ENCODE measurements at regions not wholly inside any gene's neighbourhood (a gene's known extent, or its start where the extent isn't known, plus 50 kb on each side); places are given as distances from the start of the nearest gene placed in this dataset.

DNA sequence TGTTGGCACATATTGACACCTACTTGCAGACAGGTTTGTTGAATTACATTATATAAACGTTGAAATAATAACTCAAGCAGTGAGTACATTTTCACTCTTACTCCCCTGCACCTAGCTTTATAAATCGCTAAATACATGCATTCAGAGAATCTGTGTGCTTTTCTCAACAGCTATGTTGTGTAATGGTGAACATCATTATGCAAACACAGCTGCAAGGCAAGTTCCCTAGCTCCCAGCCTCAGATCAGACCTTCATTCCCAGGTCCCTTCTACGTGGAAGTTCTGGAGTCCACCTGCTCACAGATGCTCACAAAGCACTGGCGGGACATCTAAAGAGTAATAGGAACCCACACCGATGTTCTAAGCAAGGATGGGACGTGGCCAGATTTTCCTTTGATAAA is 86.8 kb upstream of the PEG3 start:
- no peaks in the 10 kb centered on the region for H3K36me3 ChIP-seq (ENCODE audit: control insufficient read depth in 1 of 2, insufficient read depth in 2 of 2, low read length in 2 of 2)
- ATAC-seq (no peak), DNase-seq (ENCODE audit: low read depth, low spot score) (no peak)
- no peaks in the 10 kb centered on the region for H4K20me1 ChIP-seq (ENCODE audit: insufficient read depth)
- ChIA-PET POLR2A (no interaction called here), RAD21 (ENCODE audit: low non-redundant PET in 1 of 2, low total read pairs in 2 of 2, uncharacterized antibody in 2 of 2, unreplicated experiment in 2 of 2) (no interaction called here), CTCF (no interaction called here)
- intact Hi-C loops (cut with micrococcal nuclease): no loop called here
- no peaks in the 10 kb centered on the region for H3K4me1 ChIP-seq (ENCODE audit: control insufficient read depth in 1 of 2, insufficient read depth in 2 of 2, low read length in 2 of 2)
- no peak overlapping the region for H3K27ac ChIP-seq (ENCODE audit: low read depth, low read length)
- no peak overlapping the region for H3K4me3 ChIP-seq (replicated peaks in 1 of 2; ENCODE audit: low read depth in 1 of 2, low read length in 2 of 2)
- peaks cover 17 to 40% of the 10 kb centered on the region in 2 experiments; a peak in 2 of 4 replicates for H3K9me3 ChIP-seq (ENCODE audit: control insufficient read depth in 1 of 2, insufficient read depth in 1 of 2, low read depth in 1 of 2, low read length in 2 of 2)
- H3K9me2 ChIP-seq (ENCODE audit: insufficient read depth): no peaks in the 10 kb centered on the region
- no peak for TF ChIP-seq ELF1 (IDR thresholded peaks at IDR 0.05; ENCODE audit: borderline replicate concordance, low read depth)
- no peak for TF ChIP-seq ZNF274 (IDR thresholded peaks at IDR 0.05; ENCODE audit: low read depth, low read length)
- TF ChIP-seq, protein P1, sequence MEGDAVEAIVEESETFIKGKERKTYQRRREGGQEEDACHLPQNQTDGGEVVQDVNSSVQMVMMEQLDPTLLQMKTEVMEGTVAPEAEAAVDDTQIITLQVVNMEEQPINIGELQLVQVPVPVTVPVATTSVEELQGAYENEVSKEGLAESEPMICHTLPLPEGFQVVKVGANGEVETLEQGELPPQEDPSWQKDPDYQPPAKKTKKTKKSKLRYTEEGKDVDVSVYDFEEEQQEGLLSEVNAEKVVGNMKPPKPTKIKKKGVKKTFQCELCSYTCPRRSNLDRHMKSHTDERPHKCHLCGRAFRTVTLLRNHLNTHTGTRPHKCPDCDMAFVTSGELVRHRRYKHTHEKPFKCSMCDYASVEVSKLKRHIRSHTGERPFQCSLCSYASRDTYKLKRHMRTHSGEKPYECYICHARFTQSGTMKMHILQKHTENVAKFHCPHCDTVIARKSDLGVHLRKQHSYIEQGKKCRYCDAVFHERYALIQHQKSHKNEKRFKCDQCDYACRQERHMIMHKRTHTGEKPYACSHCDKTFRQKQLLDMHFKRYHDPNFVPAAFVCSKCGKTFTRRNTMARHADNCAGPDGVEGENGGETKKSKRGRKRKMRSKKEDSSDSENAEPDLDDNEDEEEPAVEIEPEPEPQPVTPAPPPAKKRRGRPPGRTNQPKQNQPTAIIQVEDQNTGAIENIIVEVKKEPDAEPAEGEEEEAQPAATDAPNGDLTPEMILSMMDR (IDR thresholded peaks at IDR 0.05 in 2 of 3, conservative IDR thresholded peaks at IDR 0.05 in 1 of 3; ENCODE audit: borderline replicate concordance in 1 of 3, insufficient read depth in 1 of 3, low read depth in 2 of 3, low read length in 2 of 3): no peak
- no peak for TF ChIP-seq SIN3A (IDR thresholded peaks at IDR 0.05; ENCODE audit: low read depth)
- no peak for TF ChIP-seq EZH2phosphoT487 (IDR thresholded peaks at IDR 0.05; ENCODE audit: borderline replicate concordance)
- TF ChIP-seq POLR2A (IDR thresholded peaks at IDR 0.05; ENCODE audit: borderline replicate concordance, extremely low read depth, insufficient read depth, insufficient read length): no peak
- no peak for TF ChIP-seq JUND (IDR thresholded peaks at IDR 0.05)
- TF ChIP-seq CEBPB (IDR thresholded peaks at IDR 0.05; ENCODE audit: low read depth): no peak
- BruUV-seq (replicated peaks): no TSS peak
- no peaks in the 10 kb centered on the region for H3K79me2 ChIP-seq (ENCODE audit: insufficient read depth, low read length)
- H3K27me3 ChIP-seq (ENCODE audit: insufficient read depth, low read length): no peaks in the 10 kb centered on the region
- H2AFZ ChIP-seq (ENCODE audit: low read depth, low read length, poor library complexity, severe bottlenecking): no peak overlapping the region
- H3K9ac ChIP-seq (ENCODE audit: low read length): no peak overlapping the region
- H3K4me2 ChIP-seq (ENCODE audit: low read length): no peak overlapping the region

DNA sequence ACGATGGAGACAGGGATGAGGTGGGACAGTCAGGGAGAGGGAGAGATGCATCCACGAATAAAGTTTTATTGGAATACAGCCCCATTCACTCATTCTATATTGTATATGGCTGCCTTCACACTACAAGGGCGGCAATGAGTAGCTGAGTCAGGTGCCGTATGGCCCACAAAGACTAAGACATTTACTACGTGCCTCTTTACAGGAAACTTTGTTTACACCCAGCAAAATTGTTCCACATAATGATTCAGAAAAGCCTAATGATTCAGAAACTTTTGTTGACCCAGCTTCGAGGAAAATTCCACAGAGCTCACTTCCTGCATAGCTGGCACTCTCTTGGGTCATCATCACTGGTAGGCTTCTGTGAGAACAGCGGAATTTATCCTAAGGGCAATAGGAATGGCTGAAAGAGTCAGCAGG is 87.3 kb upstream of the PEG3 start:
- no peaks in the 10 kb centered on the region for H3K79me2 ChIP-seq (ENCODE audit: insufficient read depth, low read length)
- ChIA-PET RAD21 (ENCODE audit: low non-redundant PET in 1 of 2, low total read pairs in 2 of 2, uncharacterized antibody in 2 of 2, unreplicated experiment in 2 of 2) (no interaction called here), POLR2A (no interaction called here), CTCF (no interaction called here)
- no peaks in the 10 kb centered on the region for H3K9me2 ChIP-seq (ENCODE audit: insufficient read depth)
- peaks cover 17 to 40% of the 10 kb centered on the region in 2 experiments; a peak in 2 of 4 replicates for H3K9me3 ChIP-seq (ENCODE audit: control insufficient read depth in 1 of 2, insufficient read depth in 1 of 2, low read depth in 1 of 2, low read length in 2 of 2)
- H3K36me3 ChIP-seq (ENCODE audit: control insufficient read depth in 1 of 2, insufficient read depth in 2 of 2, low read length in 2 of 2): no peaks in the 10 kb centered on the region
- H3K27ac ChIP-seq (ENCODE audit: low read depth, low read length): no peak overlapping the region
- H4K20me1 ChIP-seq (ENCODE audit: insufficient read depth): no peaks in the 10 kb centered on the region
- H3K9ac ChIP-seq (ENCODE audit: low read length): no peak overlapping the region
- TF ChIP-seq POLR2AphosphoS5 (IDR thresholded peaks at IDR 0.05; ENCODE audit: low read depth, low read length) (no peak), EGR1 (IDR thresholded peaks at IDR 0.05; ENCODE audit: low read depth) (no peak)
- intact Hi-C loops (cut with micrococcal nuclease): no loop called here
- no TSS peak for BruUV-seq (replicated peaks)
- H3K4me1 ChIP-seq (ENCODE audit: control insufficient read depth in 1 of 2, insufficient read depth in 2 of 2, low read length in 2 of 2): no peaks in the 10 kb centered on the region
- H2AFZ ChIP-seq (ENCODE audit: low read depth, low read length, poor library complexity, severe bottlenecking): no peak overlapping the region
- H3K27me3 ChIP-seq (ENCODE audit: insufficient read depth, low read length): no peaks in the 10 kb centered on the region
- no peak overlapping the region for H3K4me3 ChIP-seq (replicated peaks in 1 of 2; ENCODE audit: low read depth in 1 of 2, low read length in 2 of 2)
- no peak overlapping the region for H3K4me2 ChIP-seq (ENCODE audit: low read length)
- DNase-seq (ENCODE audit: low read depth, low spot score) (no peak), ATAC-seq (no peak)
